CD4-positive, alpha-beta T cell treated with Interleukin-21 for 1 hour (primary cell): ENCODE measurements at regions not wholly inside any gene's neighbourhood (a gene's known extent, or its start where the extent isn't known, plus 50 kb on each side); places are given as distances from the start of the nearest gene placed in this dataset.
"Not testable (repeated sequence)": the region's sequence is repeated elsewhere in the genome, so short reads cannot be mapped to it uniquely, and the experiment has no call there.

Source experiments
- DNase-seq: peaks from one replicate; pipeline ENCODE4 v3.0.0-alpha.2; 2020

DNA sequence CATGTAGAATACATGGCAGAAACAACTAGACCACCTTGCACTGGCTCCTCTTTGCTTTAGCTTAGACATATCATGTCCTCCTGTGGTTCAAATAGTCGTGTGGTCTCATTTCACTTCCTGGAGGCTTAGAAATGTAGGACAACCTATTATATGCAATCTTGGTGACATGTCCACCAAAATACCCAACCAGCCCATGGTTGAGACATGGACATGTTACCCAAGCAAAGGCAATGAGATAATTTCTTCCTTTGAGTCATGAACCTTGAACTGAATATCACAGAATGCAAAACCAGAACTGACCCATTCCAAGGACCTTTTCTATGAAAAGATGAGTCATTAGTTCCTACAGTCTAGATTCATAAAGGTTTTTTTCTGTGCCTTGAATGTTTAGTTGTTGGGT, 309.0 kb upstream of the MDFIC2 start:
- DNase-seq, result no peak

DNA sequence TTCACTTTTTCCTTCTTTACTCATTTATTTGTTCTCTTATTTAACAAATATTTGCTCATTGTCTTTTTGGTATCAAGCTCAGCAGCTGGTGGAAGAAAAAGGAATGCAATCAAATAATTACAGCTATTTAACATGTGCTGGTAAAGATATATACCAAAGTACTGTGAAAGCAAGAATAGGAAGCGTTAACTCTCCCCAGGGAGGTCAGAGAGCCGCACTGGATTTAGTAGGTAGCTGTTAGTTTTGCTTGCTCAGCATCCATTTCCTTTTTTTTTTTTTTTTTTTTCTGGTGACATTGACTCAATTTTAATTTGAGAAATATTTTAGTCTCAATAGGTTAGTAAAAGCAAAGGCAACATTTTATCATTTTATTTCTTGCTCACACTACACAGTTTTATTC, 308.5 kb upstream of the MDFIC2 start:
- DNase-seq, result no peak

DNA sequence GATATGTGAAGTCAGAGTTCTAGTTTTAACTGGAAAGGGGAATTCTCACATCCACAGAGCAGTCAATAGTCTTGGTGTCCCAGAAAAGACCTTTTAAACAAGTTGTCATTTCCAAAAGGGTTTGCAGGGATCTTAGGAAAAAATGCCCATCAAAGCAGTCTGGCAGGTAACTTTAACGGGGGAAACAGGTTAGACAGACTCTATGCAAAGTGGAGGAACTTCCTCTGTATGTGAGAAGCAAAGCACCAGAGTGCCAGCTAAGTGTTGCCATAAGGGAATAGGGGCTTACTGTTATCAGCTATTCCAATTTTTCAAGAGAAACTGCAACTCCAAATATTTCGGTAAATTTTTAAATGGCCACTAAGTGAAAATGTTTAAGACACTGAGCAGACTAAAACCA, 307.9 kb upstream of the MDFIC2 start:
- no peak for DNase-seq

DNA sequence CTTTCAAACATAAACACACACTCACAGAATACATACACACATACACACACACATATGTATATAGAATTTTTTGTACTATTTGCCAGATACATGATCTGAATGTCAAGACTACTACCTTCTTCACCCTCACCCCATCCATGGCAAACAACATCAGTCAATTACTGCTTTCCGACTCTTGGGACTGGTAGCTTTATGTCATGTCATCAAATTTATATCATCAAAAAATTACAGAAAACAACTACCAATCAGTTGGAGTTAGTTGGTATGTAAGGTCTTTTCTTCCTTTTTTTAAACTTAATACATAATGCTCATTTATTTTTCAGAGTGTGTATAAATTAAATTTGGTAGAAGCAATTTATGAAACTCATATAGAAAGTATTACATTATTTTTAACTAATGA, 305.7 kb upstream of the MDFIC2 start:
- DNase-seq, result no peak

DNA sequence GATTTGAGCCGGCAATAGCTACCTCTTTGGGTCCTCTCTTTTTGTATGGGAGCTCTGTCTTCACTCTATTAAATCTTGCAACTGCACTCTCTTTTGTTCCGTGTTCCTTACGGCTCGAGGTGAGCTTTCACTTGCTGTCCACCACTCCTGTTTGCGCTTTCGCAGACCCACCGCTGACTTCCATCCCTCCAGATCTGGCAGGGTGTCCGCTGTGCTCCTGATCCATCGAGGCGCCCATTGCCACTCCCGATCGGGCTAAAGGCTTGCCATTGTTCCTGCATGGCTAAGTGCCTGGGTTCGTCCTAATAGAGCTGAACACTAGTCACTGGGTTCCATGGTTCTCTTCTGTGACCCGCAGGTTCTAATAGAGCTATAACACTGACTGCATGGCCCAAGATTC, 304.9 kb upstream of the MDFIC2 start:
- DNase-seq, result not testable (repeated sequence)

DNA sequence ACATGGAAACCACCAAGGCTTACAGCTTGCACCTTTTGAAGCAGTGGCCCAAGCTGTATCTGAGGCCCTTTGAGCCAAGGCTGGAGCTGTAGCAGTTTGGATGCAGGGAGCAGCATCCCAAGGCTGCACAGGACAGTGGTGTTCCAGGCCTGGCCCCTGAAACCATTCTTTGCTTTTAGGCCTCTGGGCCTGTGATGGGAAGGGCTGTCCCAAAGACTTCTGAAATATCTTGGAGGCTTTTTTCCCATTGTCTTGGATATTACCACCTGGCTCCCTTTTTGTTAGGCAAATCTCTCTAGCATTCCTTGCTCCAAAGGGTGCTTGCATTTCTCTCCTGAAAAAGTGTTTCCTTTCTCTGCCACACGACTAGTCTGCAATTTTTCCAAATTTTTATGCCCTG, 302.8 kb upstream of the MDFIC2 start:
- DNase-seq, result no peak

DNA sequence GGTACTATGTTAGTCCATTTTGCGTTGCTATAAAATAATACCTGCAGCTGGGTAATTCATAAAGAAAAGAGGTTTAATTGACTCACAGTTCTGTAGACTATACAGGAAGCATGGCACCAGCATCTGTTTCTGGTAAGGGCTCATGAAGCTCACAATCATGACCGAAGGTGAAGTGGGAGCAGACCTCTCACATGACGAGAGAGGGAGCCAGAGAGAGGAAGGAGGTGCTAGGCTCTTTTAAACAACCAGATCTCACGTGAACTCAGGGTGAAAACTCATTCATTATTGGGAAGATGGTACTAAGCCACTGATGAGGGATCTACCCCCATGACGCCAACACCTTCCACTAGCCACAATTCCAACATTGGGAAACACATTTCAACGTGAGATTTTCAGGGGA, 301.7 kb upstream of the MDFIC2 start:
- no peak for DNase-seq

DNA sequence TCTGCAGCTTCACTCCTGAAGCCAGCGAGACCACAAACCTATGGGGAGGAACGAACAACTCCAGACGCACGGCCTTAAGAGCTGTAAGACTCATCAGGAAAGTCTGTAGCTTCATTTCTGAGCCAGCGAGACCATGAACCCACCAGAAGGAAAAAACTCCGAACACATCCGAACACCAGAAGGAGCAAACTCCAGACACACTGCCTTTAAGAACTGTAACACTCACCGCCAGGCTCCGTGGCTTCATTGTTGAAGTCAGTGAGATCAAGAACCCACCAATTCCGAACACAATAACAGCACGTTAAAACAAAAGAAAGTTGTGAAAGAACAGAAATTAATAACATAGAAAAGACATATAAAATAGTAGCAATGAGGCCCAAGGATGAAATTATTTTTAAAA, 300.5 kb upstream of the MDFIC2 start:
- DNase-seq, result no peak

DNA sequence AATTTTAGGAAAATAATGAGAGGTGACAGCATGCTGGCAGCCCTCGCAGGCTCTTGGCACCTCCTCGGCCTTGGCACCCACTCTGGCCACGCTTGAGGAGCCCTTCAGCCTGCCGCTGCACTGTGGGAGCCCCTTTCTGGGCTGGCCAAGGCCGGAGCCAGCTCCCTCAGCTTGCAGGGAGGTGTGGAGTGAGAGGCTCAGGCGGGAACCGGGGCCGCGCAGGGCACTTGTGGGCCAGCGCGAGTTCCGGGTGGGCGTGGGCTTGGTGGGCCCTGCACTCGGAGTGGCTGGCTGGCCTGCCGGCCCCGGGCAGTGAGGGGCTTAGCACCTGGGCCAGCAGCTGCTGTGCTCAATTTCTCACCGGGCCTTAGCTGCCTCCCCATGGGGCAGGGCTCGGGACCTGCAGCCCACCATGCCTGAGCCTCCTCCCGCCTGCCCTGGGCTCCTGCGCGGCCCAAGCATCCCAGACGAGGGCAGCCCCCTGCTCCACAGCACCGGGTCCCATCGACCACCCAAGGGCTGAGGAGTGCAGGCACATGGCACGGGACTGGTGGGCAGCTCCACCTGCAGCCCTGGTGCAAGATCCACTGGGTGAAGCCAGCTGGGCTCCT, 299.3 kb upstream of the MDFIC2 start:
- DNase-seq, result not testable (repeated sequence)

DNA sequence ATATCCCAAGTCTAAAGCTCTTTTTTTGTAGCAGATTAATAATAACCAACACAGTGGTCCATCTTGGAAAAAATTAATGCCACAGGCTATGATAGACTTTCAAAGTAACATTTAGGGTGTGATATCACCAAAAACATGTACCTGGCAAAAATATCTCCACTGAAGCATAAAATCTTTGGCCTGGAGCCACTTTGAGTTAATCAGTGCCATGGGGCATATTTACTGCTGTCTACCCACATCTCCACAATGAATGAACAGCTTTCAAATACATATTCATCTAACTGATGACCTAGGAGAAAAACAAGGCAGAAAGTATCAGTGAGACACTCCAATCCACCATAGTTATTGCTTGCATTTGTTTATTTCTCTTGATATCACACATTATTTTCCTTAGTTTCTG, 296.0 kb upstream of the MDFIC2 start:
- no peak for DNase-seq

DNA sequence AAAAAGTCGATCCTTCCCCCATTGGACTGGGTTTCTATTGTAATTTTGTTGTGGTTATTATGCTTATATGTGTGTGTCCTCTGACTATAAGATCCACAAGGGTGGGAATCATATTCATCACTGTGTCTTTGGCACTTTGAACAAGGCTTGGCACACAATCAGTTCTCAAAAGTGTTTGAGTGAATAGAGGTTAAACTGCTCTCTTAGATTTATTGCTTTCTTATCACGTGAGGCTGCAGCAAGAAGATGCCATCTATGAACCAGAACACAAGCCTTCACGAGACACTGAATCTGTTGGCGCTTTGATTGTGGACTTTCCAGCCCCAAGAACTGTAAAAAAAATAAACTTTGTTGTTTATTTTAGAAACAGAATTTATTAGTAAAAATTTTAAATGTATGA, 295.0 kb upstream of the MDFIC2 start:
- DNase-seq, result no peak

DNA sequence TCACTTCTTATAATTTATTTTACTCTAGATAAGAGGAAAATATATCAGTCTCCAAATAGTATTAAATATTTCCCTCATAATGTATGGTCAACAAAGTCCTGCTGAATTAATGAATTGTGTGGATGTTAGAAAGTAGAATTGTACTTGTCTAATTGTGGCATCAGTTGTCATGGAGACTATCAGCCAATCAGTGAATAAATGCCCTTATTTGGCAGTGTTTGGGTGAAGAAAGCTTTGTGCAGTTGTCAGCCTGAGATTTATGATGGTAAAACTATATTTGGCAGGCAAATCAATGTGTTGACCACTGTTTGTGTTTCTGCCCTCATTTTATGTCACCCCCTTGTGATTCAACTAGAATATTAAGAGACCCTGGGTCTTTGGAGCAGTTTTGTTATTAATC, 293.6 kb upstream of the MDFIC2 start:
- DNase-seq, result no peak

DNA sequence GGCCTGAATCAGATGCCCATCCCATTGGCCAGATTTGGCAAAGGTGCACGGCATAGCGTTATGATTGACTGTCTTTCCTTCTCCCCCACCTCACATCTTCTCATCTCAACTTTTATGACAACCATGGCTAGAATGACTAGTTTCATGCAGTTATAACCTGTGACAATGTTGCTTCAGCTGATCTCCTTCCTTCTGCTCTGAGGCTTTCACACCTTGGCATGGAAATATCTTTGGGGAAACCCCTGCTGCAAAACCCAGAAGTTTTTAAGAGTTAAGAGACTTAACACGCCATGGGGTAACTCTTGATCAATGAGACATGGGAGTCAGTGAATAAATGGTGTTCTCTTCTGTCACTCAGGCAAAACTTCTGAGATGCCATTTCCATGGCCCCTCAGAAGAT, 290.7 kb upstream of the MDFIC2 start:
- no peak for DNase-seq

DNA sequence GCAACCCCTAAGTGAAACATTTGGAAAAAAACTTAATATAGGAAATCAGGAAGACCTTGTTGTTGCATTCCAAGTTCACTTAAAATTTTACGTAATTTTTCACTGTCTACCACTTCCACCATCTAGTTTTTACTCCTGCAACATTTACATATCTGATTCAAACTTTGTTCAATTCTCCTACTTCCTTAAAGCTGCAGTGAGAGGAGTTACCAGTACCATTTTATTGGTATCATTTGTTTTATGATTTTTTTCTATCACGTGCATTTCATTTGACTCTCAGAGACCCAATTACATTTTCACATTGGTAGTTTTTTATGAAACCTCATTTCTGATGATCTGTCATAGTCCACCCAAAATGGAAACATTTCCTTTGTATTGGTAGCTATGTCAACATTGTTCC, 284.9 kb upstream of the MDFIC2 start:
- no peak for DNase-seq

DNA sequence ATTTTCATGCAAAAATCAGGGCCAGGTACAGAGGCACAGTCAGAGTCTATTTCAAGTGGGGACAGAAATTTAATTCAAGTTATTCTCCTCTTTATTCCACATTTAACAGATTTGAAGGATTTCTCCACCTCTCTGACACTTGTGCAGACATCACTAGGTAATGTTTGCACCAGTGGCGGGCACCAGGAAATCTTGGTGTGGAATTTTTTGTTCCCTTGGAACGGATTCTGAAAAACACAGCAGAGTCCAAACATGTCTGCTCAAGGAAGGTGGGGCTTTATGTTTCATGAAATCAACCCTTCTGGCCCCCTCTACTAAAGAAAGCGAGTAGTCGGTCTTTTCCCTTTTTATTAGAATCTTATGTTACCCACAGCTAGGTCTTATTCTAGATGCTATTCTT, 271.2 kb upstream of the MDFIC2 start:
- no peak for DNase-seq

DNA sequence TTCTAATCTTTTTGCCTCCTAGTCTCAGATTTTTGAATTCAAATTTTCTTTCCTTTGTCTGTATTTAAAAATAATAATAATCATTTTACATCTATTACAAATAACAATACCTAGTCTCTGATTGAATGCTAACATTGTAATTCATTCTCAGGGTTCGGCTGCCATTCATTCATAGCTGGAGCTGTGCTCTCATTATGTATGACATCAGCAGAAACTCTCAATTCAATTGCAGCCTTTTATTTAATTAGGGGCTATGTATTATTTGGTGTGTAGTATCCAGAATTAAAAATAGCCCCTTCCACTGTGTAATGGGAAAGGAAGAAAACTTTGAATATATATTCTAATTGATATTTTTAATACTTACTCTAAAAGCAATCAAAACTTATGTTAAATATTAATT, 270.4 kb upstream of the MDFIC2 start:
- DNase-seq, result no peak

DNA sequence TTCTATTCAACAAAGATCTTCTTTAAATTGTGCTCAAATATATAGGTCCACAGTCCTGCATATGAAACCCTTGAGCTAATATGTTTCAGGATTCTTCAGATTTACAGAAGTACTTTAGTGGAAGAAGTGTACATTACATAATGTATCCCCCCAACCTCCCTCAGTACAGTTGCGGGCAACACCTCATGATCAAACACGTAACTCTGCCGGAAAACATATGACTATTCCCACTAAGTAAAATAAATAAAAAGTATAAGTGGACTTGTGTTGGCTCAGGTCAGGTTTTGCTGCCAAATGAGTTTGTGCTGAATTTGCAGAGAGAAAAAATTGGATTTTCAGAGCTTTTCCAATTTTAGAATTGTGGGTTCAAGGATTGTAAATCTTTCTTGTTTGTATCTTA, 267.6 kb upstream of the MDFIC2 start:
- no peak for DNase-seq

DNA sequence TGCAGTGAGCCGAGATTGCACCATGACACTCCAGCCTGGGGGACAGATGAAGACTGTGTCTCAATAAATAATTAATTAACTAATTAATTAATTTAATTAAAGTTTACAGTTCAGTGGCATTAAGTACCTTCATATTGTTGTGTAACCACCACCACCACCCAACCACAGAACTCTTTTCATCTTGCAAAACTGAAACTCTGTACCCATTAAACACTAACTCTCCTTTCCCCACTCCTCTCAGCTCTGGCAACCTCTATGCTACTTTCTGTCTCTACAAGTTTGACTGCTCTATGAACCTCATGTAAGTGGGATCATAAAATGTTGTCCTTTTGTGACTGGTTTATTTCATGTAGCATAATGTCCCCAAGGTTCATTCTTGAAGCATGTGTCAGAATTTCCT, 259.3 kb upstream of the MDFIC2 start:
- DNase-seq, result no peak

DNA sequence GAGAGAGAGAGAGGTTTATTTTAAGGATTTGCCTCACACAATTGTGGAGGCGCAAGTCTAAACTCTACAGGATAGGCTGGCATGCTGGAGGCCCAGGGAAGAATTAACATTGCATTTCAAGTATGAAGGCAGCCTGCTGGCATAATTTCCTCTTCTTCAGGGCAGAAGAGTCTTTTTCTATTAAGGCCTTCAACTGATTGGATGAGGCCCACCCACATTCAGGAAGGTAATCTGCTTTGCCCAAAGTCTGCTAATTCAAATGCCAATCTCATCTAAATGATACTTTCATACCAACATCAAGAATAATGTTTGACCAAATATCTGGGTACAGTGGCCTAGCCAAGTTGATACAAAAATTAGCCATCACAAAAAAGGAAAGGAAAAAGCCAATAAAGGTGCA, 258.1 kb upstream of the MDFIC2 start:
- no peak for DNase-seq

DNA sequence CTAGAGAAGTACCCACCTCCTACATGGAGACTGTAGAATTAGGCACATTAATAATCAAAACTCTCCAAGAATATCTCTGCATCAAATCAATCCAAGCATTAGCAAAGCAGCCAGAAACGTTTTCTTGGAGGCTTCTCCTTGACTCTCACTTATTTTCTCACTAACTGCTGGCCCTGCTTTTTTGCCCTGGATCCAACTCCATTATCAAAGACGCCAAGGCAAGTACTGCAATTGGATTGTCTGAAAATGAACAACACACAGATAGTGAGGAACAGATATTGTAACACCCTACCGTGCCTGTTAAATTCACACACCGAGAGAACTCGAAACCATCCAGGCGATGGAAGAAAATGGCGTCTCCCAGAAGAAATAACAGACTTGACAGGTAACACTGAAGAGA, 256.2 kb upstream of the MDFIC2 start:
- no peak for DNase-seq

DNA sequence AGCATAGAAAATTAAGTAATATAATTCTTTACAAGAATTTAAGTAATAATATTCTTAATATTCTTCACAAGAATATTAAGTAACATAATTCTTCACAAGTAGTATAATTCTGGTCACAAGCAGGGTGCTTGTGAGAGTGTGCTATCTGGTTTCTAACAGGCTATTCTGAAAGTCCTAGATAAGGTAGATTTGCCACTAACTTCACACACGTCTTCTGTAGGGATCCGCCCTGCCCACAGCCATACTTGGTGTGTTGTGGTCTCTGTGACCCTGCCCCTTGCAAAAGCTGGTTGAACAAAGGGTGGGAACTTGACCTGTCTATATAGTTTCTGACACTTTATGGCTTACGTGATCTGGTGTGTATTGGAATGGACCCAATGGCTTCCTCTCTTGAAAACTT, 253.4 kb upstream of the MDFIC2 start:
- DNase-seq, result no peak

DNA sequence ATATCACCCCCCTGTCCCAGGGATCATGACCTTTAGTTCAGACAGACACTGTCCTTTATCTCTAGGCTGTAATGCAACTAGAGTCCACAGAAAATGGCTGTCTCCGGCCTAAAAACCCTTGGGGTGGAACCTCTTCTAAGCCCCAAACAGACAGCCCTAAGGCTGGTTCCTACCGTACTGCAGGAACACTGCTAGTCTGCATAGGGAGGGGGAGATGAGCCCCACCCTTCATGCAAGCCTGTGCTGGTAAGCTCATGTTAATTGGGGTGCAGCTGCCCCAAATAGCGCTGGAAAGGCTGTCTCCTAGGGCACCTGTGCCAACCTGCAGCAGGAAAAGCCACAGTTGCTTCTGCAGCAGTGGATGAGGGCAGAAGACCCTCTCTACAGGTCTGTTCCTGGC, 252.1 kb upstream of the MDFIC2 start:
- DNase-seq, result no peak

DNA sequence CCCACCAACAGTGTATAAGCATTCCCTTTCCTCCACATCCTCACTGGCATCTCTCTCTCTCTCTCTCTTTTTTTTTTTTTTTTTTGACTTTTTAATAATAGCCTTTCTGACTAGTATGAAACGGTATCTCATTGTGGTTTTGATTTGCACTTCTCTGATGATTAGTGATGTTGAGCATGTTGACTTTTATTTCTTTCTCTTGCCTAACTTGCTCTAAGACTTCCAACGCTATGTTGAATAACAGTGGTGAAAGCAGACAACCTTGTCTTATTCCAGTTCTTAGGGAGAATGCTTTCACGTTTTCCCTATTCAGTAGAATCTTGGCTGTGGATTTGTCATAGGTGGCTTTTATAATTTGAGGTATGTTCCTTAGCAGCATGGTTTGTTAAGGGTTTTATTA, 249.4 kb upstream of the MDFIC2 start:
- no peak for DNase-seq

DNA sequence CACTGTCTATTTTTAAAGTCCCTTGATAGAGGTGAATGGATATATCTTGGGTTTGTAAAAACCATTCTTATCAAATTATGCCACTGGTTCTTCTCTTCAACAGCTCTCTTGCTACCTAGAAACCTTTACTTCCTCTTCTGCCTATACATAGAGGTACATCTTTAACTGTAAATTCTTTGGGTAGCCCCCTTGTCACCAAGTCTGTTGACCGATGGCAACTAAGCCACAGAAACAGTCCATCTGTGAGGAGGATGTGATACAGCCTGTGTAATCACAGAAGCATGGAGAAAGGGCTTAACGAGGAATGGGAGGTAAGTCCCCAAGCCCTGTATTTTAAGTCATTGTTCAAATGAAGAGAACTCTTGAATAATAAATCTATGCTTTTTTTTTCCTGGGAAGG, 246.5 kb upstream of the MDFIC2 start:
- DNase-seq, result no peak

DNA sequence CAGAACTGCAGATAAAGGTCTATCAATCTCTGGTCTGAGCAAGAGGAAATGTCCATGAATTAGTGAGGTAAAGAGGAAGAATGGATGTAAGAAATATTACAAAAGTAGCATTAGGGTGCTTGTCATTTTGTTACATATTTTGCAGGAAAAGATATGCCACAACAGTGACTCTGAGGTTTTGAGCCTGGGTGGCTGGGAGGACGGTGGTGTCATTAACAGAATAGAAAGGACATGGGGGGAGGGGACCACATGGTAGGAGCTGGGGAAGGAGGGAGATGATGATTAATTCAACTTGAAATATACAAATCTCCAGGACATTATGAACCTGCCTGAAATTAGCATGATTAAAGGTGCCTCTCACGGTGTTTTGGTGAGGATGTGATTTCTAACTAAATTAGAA, 245.5 kb upstream of the MDFIC2 start:
- DNase-seq, result no peak

DNA sequence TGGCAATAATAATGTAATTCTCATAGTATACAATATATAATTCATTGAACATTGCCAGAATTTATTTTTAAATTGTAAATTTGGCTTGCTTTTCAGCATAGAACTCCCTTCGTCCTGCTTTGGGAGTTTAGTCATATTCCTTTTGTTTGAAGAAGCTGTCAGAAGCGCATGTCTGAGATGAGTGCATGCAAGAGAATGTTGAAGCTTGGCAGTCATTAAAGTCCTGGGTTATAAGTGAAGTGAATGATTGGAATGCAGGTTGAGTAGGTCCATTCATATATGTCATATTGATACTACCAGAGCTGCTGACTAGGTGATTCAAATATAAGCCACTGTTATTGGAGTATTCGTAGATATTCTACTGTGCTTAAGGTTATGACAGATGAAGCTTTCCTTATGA, 243.6 kb upstream of the MDFIC2 start:
- DNase-seq, result no peak
